Cardiac fibroblast (primary cell): ENCODE measurements at regions not wholly inside any gene's neighbourhood (a gene's known extent, or its start where the extent isn't known, plus 50 kb on each side); places are given as distances from the start of the nearest gene placed in this dataset.

Experiments
- DNase-seq, 2 donors: peaks; one replicate each; pipeline versions ENCODE4 v3.0.0 to v3.0.0-alpha.2; 2010; ENCODE audit warnings: low read depth in 2 of 2
- H3K4me3 ChIP-seq, 2 donors: replicated peaks in 1 of 2; 1 replicate in 1 of 2; 2 replicates in 1 of 2; pipeline ENCODE4 v1.5.1; 2011; ENCODE audit warnings: low read depth in 2 of 2, low read length in 2 of 2, mild to moderate bottlenecking in 2 of 2, moderate library complexity in 1 of 2
- TF ChIP-seq, protein P1 (sequence below): IDR thresholded peaks from one replicate; pipeline ENCODE4 v1.5.1; 2011; ENCODE audit warnings: low read depth, mild to moderate bottlenecking, low read length, inconsistent platforms

DNA sequence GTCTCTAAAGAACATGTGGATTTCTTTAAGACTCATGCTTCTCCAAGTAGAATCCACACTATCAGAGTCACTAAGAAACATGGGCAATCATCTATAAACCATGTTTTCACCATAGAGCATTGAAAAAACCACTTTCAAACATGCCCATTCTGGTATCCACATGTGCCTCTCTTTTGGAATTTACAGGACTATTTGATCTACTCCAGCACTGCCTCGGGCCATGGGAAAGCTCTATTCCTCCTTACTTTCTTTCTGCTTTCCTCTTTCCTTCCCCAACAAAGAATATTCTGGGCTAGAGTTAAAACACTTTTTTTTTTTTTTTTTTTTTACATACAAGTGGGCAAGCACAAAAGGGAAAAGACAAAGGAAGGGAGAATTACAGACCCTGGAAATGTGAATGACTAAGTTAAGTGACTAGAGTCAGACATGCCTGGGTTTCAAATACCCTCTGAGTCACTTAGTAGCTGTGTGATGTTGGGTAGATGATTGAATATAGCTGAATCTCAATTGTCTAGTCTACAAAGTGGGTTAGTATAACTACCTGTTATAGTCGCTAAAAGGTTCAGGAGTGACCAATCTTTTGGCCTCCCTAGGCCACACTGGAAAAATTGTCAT lies 847.7 kb upstream of the INTU start:
- TF ChIP-seq, protein P1, sequence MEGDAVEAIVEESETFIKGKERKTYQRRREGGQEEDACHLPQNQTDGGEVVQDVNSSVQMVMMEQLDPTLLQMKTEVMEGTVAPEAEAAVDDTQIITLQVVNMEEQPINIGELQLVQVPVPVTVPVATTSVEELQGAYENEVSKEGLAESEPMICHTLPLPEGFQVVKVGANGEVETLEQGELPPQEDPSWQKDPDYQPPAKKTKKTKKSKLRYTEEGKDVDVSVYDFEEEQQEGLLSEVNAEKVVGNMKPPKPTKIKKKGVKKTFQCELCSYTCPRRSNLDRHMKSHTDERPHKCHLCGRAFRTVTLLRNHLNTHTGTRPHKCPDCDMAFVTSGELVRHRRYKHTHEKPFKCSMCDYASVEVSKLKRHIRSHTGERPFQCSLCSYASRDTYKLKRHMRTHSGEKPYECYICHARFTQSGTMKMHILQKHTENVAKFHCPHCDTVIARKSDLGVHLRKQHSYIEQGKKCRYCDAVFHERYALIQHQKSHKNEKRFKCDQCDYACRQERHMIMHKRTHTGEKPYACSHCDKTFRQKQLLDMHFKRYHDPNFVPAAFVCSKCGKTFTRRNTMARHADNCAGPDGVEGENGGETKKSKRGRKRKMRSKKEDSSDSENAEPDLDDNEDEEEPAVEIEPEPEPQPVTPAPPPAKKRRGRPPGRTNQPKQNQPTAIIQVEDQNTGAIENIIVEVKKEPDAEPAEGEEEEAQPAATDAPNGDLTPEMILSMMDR: no peak
- H3K4me3 ChIP-seq: no peak overlapping the region
- no peak for DNase-seq

DNA sequence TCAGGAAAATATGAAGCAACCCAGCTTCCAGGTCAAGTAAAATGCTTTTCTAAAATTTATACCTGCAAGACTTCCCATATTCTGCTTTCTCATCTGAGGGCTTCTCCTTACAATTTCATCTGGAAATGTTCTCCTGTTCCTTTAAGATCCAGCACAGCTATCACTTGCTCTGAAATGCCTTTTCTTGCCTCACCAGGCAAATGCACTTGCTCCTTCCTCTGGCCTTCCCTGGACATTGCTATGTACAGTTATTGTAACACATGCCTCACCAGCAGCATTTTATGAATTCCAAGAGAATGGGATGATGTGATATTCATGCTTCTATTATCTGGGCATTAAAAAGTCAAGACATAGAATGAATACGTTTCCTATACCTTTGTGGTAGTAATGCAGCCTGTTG lies 842.1 kb upstream of the INTU start:
- no peak overlapping the region for H3K4me3 ChIP-seq
- TF ChIP-seq, protein P1: no peak
- no peak for DNase-seq

DNA sequence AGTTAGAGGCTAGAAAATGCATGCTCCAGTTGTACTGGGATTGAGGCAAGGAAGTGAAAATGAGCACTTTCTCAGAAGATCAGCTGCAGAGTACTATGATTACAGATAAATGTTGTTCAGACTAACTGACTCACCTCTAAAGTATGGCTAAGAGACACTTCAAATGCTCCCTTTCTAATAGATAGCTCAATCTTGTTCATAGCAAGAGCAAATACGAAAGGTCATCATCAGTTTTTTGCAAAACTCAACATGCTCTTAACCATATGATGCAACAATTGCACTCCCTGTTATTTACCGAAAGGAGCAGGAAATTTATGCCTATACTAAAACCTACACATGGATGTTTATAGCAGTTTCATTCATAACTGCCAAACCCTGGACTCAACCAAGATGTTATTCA lies 838.4 kb upstream of the INTU start:
- TF ChIP-seq, protein P1: no peak
- no peak overlapping the region for H3K4me3 ChIP-seq
- peak; percentile 17 to 22 for DNase-seq

DNA sequence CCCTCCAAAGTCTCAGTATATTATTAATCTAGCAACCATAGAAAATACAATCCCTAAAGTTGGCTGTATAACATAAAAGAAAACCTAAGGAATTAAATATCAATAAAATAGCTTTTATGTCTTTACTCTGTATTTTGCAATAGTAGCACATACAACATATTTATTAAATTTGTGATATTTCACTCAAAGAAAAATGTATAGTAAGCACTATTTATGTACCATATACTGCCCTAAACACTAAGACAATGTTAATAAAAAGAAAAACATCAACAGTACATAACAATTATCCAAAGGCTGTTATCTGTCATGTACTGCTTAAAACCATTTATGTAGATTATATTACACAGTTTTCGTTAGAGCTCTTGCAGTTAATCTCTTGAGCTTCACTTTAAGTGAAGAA lies 834.5 kb upstream of the INTU start:
- TF ChIP-seq, protein P1: no peak
- no peak overlapping the region for H3K4me3 ChIP-seq
- DNase-seq: no peak

DNA sequence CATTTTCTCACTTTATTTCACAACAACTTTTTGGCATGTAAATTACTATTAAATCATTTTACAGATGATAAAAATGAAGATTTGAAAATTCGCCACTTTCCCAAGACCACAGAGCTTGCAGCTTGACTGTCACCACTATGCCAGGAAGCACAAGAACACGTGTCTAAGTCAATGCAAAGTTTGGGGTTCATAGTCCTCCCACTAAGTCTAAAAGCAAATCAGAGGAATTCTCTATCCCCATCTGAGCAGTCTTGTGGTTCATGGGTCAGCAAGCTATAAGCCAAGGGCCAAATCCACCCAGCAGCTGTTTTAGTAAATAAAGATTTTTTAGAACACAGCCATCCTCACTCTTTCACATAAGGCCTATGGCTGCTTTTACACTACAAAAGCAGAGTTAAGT lies 833.3 kb upstream of the INTU start:
- no peak overlapping the region for H3K4me3 ChIP-seq
- peak in 1 of 2 donors; percentile 33 for DNase-seq
- TF ChIP-seq, protein P1: no peak

DNA sequence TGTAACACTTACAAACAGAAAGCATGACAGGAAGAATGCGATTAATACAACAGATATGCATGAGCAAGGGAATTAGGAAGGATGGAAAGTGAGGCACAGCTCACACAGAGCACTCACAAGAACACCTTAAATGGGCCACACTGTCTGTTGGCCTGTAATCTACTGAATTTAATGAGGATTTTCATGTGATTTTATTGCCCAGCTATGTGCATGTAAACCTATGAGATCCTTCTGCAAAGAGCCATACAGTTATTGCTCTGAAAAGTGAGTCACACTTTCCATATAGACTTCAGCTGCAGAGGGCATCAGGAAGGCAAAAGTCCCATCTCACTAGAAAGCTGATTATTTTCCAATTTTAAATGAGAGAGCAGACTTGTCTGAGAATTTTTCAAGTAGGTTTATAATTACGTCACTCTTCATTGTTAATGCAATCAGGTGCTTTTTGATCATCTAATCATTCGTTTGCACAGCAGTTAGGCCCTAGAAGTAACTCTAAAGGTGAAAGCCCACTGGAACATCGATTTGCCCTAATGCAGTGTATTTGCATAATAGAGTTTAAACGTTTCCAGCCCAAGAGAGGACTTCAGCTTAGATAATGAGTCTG lies 832.7 kb upstream of the INTU start:
- H3K4me3 ChIP-seq: no peak overlapping the region
- TF ChIP-seq, protein P1: no peak
- peak; percentile 21 to 37 for DNase-seq
